CD14-positive monocyte (primary cell): ENCODE measurements at regions not wholly inside any gene's neighbourhood (a gene's known extent, or its start where the extent isn't known, plus 50 kb on each side); places are given as distances from the start of the nearest gene placed in this dataset.

Experiments used
- DNase-seq, 3 donors: peaks; one replicate each; pipeline ENCODE4 v3.0.0-alpha.2; 2011 to 2022
- H2AFZ ChIP-seq: 2 replicates; pipeline ENCODE4 v1.6.0; 2012; ENCODE audit warnings: mild to moderate bottlenecking, low read depth, low read length, inconsistent platforms; ENCODE audit not compliant: insufficient read depth, poor library complexity, severe bottlenecking
- H3K27ac ChIP-seq, 2 donors: 1 replicate in 1 of 2; 2 replicates in 1 of 2; pipeline ENCODE4 v1.5.1; 2012 to 2013; ENCODE audit warnings: low read length in 2 of 2, control low read depth in 1 of 2, inconsistent platforms in 1 of 2, low read depth in 1 of 2, mild to moderate bottlenecking in 1 of 2
- H3K27me3 ChIP-seq, 2 donors: one replicate each; pipeline versions ENCODE4 v1.6.0 to v1.6.1; 2011 to 2013; ENCODE audit warnings: low read length in 2 of 2; ENCODE audit not compliant: control insufficient read depth in 2 of 2, insufficient read depth in 2 of 2
- H3K36me3 ChIP-seq, 2 donors: replicated peaks in 1 of 2; 1 replicate in 1 of 2; 2 replicates in 1 of 2; pipeline versions ENCODE4 v1.5.1 to v1.6.1; 2012 to 2013; ENCODE audit warnings: low read length in 2 of 2, control low read depth in 1 of 2, inconsistent platforms in 1 of 2, mild to moderate bottlenecking in 1 of 2; ENCODE audit not compliant: insufficient read depth in 2 of 2, control insufficient read depth in 1 of 2
- H3K4me1 ChIP-seq, 2 donors: 1 replicate in 1 of 2; 2 replicates in 1 of 2; pipeline versions ENCODE4 v1.5.1 to v1.6.1; 2012 to 2013; ENCODE audit warnings: low read length in 2 of 2, control low read depth in 1 of 2, inconsistent platforms in 1 of 2, mild to moderate bottlenecking in 1 of 2, moderate library complexity in 1 of 2; ENCODE audit not compliant: insufficient read depth in 2 of 2, control insufficient read depth in 1 of 2
- H3K4me2 ChIP-seq: replicated peaks from 2 replicates; pipeline ENCODE3; 2012; ENCODE audit warnings: low read length, moderate library complexity, mild to moderate bottlenecking; ENCODE audit not compliant: poor library complexity, severe bottlenecking; ENCODE audit errors: extremely low read depth
- H3K4me3 ChIP-seq, 3 experiments: fragments of 200-600 bp in 1 of 3; sonication (generic) in 1 of 3; replicated peaks in 1 of 3; 1 replicate in 2 of 3; 2 replicates in 1 of 3; pipeline ENCODE4 v1.5.1; 2011 to 2013; ENCODE audit warnings: low read length in 3 of 3, mild to moderate bottlenecking in 3 of 3, control low read depth in 2 of 3, low read depth in 2 of 3, inconsistent platforms in 1 of 3, moderate library complexity in 1 of 3
- H3K79me2 ChIP-seq: 2 replicates; pipeline ENCODE4 v1.6.0; 2012; ENCODE audit warnings: mild to moderate bottlenecking, control low read depth, inconsistent platforms, low read length, moderate library complexity; ENCODE audit not compliant: insufficient read depth
- H3K9ac ChIP-seq: 2 replicates; pipeline ENCODE4 v1.6.0; 2017; ENCODE audit warnings: low read length, mild to moderate bottlenecking; ENCODE audit not compliant: insufficient read depth, poor library complexity, severe bottlenecking
- H3K9me3 ChIP-seq, 2 donors: replicated peaks in 1 of 2; 1 replicate in 1 of 2; 2 replicates in 1 of 2; pipeline versions ENCODE4 v1.5.1 to v1.6.1; 2012 to 2013; ENCODE audit warnings: low read length in 2 of 2, control low read depth in 1 of 2; ENCODE audit not compliant: control insufficient read depth in 1 of 2, insufficient read depth in 1 of 2
- H4K20me1 ChIP-seq: 2 replicates; pipeline ENCODE4 v1.6.0; 2012; ENCODE audit warnings: mild to moderate bottlenecking, low read length, control low read depth, moderate library complexity; ENCODE audit not compliant: insufficient read depth
- H3K27ac Mint-ChIP-seq, 7 donors: one replicate each; pipeline ENCODE4 v1.8.0; 2020; ENCODE audit warnings: mild to moderate bottlenecking in 7 of 7, mixed read lengths in 7 of 7, moderate library complexity in 6 of 7, inconsistent platforms in 2 of 7
- H3K27me3 Mint-ChIP-seq, 3 donors: one replicate each; pipeline ENCODE4 v1.8.0; 2021 to 2022; ENCODE audit warnings: low read depth in 3 of 3, mild to moderate bottlenecking in 3 of 3, mixed read lengths in 3 of 3, moderate library complexity in 3 of 3, inconsistent platforms in 1 of 3
- H3K36me3 Mint-ChIP-seq, 2 donors: one replicate each; pipeline ENCODE4 v1.8.0; 2020; ENCODE audit warnings: mixed read lengths in 2 of 2, inconsistent platforms in 1 of 2, mild to moderate bottlenecking in 1 of 2
- H3K4me1 Mint-ChIP-seq: one replicate; pipeline ENCODE4 v1.8.0; 2020; ENCODE audit warnings: mild to moderate bottlenecking, mixed read lengths
- H3K4me3 Mint-ChIP-seq, 2 donors: one replicate each; pipeline ENCODE4 v1.8.0; 2020; ENCODE audit warnings: mild to moderate bottlenecking in 2 of 2, mixed read lengths in 2 of 2, moderate library complexity in 1 of 2
- H3K9me3 Mint-ChIP-seq, 7 donors: one replicate each; pipeline ENCODE4 v1.8.0; 2020 to 2022; ENCODE audit warnings: mixed read lengths in 7 of 7, mild to moderate bottlenecking in 6 of 7, moderate library complexity in 6 of 7, inconsistent platforms in 2 of 7
- WGBS: methylation state at CpG from one replicate; pipeline ENCODE4 v1.1.5; 2013; ENCODE audit warnings: missing lambda C conversion rate; ENCODE audit not compliant: insufficient coverage; 5-methylcytosine and 5-hydroxymethylcytosine counted together
- intact Hi-C, 2 donors: fragments of 100-400 bp; cut with micrococcal nuclease; formaldehyde crosslinking; loops; one replicate each; pipeline versions ENCODE4 v1.15.0 to v1.15.1; 2023
- TF ChIP-seq, protein P1 (sequence below): fragments of 200-600 bp; IDR thresholded peaks from one replicate; pipeline ENCODE4 v1.8.0; 2022; ENCODE audit warnings: antibody characterized with exemption, mild to moderate bottlenecking

- intact Hi-C loops = no loop called here
- Histone ChIP-seq H3K4me3 (no peak overlapping the region), H3K4me2 (no peak overlapping the region), H3K9me3 (no peaks in the 10 kb centered on the region), H3K27me3 (no peaks in the 10 kb centered on the region), H3K9ac (no peak overlapping the region), H2AFZ (no peak overlapping the region), H3K4me1 (no peaks in the 10 kb centered on the region), H4K20me1 (no peaks in the 10 kb centered on the region), H3K79me2 (no peaks in the 10 kb centered on the region), H3K36me3 (no peaks in the 10 kb centered on the region), H3K27ac (no peak overlapping the region)
- Mint-ChIP-seq H3K27me3 (peaks cover 0 to 1% (median 0%) of the 10 kb centered on the region in 3 donors), H3K4me1 (no peaks in the 10 kb centered on the region), H3K9me3 (peaks cover 0 to 3% (median 0%) of the 10 kb centered on the region in 7 donors), H3K4me3 (no peak overlapping the region), H3K27ac (no peak overlapping the region), H3K36me3 (no peaks in the 10 kb centered on the region)
- no CpG with 5 or more reads among the region's 7 CpGs for WGBS
- TF ChIP-seq, protein P1, sequence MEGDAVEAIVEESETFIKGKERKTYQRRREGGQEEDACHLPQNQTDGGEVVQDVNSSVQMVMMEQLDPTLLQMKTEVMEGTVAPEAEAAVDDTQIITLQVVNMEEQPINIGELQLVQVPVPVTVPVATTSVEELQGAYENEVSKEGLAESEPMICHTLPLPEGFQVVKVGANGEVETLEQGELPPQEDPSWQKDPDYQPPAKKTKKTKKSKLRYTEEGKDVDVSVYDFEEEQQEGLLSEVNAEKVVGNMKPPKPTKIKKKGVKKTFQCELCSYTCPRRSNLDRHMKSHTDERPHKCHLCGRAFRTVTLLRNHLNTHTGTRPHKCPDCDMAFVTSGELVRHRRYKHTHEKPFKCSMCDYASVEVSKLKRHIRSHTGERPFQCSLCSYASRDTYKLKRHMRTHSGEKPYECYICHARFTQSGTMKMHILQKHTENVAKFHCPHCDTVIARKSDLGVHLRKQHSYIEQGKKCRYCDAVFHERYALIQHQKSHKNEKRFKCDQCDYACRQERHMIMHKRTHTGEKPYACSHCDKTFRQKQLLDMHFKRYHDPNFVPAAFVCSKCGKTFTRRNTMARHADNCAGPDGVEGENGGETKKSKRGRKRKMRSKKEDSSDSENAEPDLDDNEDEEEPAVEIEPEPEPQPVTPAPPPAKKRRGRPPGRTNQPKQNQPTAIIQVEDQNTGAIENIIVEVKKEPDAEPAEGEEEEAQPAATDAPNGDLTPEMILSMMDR = no peak
- no peak for DNase-seq
Measured at GRCh38 chr9:18410983-18411382, 63.0 kb upstream of the ADAMTSL1 start.

DNA sequence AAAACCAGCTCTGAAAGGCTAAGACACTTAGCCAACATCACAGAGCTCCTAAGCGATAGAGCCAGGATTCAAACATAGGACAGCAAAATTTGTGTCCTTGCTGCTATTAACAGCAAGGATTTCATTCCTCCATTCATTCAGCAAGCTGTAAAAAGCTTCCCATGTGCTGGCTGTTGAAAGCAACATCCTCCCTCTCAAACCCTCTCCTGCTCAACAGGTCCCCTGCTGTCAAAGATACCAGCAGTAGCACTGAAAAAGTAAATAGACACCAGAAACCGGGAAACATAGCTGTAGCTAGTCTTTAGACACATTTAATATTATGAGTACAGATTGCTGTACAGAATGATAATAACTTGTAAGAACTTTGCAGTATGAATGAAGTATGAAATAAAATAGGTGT lies 52.6 kb upstream of the ADAMTSL1 start:
- intact Hi-C loops = no loop called here
- TF ChIP-seq, protein P1 = no peak
- no peaks in the 10 kb centered on the region for H3K79me2 ChIP-seq
- no peaks in the 10 kb centered on the region for H3K4me1 Mint-ChIP-seq
- no peak overlapping the region for H3K4me2 ChIP-seq
- H3K9ac ChIP-seq = no peak overlapping the region
- H3K4me3 Mint-ChIP-seq = no peak overlapping the region
- no peak for DNase-seq
- no peak overlapping the region for H3K4me3 ChIP-seq
- H3K27ac Mint-ChIP-seq = no peak overlapping the region
- no peak overlapping the region for H3K27ac ChIP-seq
- no peaks in the 10 kb centered on the region for H3K27me3 ChIP-seq
- peaks cover 0 to 1% (median 0%) of the 10 kb centered on the region in 7 donors for H3K9me3 Mint-ChIP-seq
- H3K36me3 ChIP-seq = no peaks in the 10 kb centered on the region
- peaks cover 2 to 3% (median 2%) of the 10 kb centered on the region in 3 donors for H3K27me3 Mint-ChIP-seq
- no peaks in the 10 kb centered on the region for H4K20me1 ChIP-seq
- WGBS = 86% methylated on average over 1 of the region's 2 CpGs
- no peak overlapping the region for H2AFZ ChIP-seq
- no peaks in the 10 kb centered on the region for H3K9me3 ChIP-seq
- no peaks in the 10 kb centered on the region for H3K4me1 ChIP-seq
- H3K36me3 Mint-ChIP-seq = no peaks in the 10 kb centered on the region
